ENCODE measurements at regions not wholly inside any gene's neighbourhood (a gene's known extent, or its start where the extent isn't known, plus 50 kb on each side); places are given as distances from the start of the nearest gene placed in this dataset.
"Not testable (repeated sequence)": the region's sequence is repeated elsewhere in the genome, so short reads cannot be mapped to it uniquely, and the experiment has no call there.

GRCh38 chr1:14341147-14341546, 257.3 kb upstream of the KAZN start:
- no peaks in the 10 kb centered on the region for H3K9me3 ChIP-seq (ENCODE audit: control insufficient read depth in 5 of 5, low read length in 5 of 5)
- H3K36me3 ChIP-seq (ENCODE audit: control insufficient read depth in 5 of 5, insufficient read depth in 5 of 5, low read length in 5 of 5) = no peaks in the 10 kb centered on the region
- no peak overlapping the region for H3K4me3 ChIP-seq (ENCODE audit: low read depth in 1 of 5, low read length in 5 of 5)
- peaks cover 0 to 4% (median 0%) of the 10 kb centered on the region in 5 donors for H3K27me3 ChIP-seq (ENCODE audit: control insufficient read depth in 5 of 5, insufficient read depth in 4 of 5, low read length in 5 of 5)
- no peaks in the 10 kb centered on the region for H3K4me1 ChIP-seq (ENCODE audit: control insufficient read depth in 5 of 5, insufficient read depth in 5 of 5, low read length in 5 of 5)
- no peak overlapping the region for H3K27ac ChIP-seq (ENCODE audit: low read depth, low read length)
- no peak overlapping the region for H3K9ac ChIP-seq (ENCODE audit: low read length in 5 of 5)

- Histone ChIP-seq H3K9ac (ENCODE audit: low read length in 5 of 5) (no peak overlapping the region), H3K4me1 (ENCODE audit: control insufficient read depth in 5 of 5, insufficient read depth in 5 of 5, low read length in 5 of 5) (no peaks in the 10 kb centered on the region), H3K4me3 (ENCODE audit: low read depth in 1 of 5, low read length in 5 of 5) (no peak overlapping the region), H3K36me3 (ENCODE audit: control insufficient read depth in 5 of 5, insufficient read depth in 5 of 5, low read length in 5 of 5) (no peaks in the 10 kb centered on the region), H3K27ac (ENCODE audit: low read depth, low read length) (no peak overlapping the region), H3K27me3 (ENCODE audit: control insufficient read depth in 5 of 5, insufficient read depth in 4 of 5, low read length in 5 of 5) (peaks cover 0 to 4% (median 2%) of the 10 kb centered on the region in 5 donors), H3K9me3 (ENCODE audit: control insufficient read depth in 5 of 5, low read length in 5 of 5) (peaks cover 0 to 8% (median 0%) of the 10 kb centered on the region in 5 donors)
Measured at GRCh38 chr1:14345946-14346550, 252.4 kb upstream of the KAZN start.

DNA sequence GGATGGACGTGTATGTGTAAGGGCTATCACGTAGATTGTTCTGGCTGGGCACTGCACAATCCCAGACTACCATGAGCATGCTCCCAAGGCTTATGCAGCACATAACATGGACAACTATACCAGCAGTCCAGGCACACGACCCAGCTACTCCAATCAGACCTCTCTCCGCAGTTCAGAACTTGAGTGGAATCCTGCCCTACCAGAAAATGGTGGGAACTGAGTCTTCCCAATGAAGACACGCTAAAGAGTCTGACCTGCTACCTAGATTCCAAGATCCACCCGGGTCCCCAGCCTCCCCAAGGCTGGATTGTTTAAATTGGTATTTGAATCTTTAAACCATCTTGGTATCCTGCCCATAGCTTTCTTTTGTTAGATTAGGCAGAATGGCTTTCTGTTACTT, 251.3 kb upstream of the KAZN start:
- Histone ChIP-seq H3K9me3 (ENCODE audit: control insufficient read depth in 5 of 5, low read length in 5 of 5) (peaks cover 0 to 12% (median 0%) of the 10 kb centered on the region in 5 donors), H3K27ac (ENCODE audit: low read depth, low read length) (no peak overlapping the region), H3K4me1 (ENCODE audit: control insufficient read depth in 5 of 5, insufficient read depth in 5 of 5, low read length in 5 of 5) (no peaks in the 10 kb centered on the region), H3K9ac (ENCODE audit: low read length in 5 of 5) (no peak overlapping the region), H3K4me3 (ENCODE audit: low read depth in 1 of 5, low read length in 5 of 5) (no peak overlapping the region), H3K27me3 (ENCODE audit: control insufficient read depth in 5 of 5, insufficient read depth in 4 of 5, low read length in 5 of 5) (peaks cover 0 to 4% (median 0%) of the 10 kb centered on the region in 5 donors), H3K36me3 (ENCODE audit: control insufficient read depth in 5 of 5, insufficient read depth in 5 of 5, low read length in 5 of 5) (no peaks in the 10 kb centered on the region)

DNA sequence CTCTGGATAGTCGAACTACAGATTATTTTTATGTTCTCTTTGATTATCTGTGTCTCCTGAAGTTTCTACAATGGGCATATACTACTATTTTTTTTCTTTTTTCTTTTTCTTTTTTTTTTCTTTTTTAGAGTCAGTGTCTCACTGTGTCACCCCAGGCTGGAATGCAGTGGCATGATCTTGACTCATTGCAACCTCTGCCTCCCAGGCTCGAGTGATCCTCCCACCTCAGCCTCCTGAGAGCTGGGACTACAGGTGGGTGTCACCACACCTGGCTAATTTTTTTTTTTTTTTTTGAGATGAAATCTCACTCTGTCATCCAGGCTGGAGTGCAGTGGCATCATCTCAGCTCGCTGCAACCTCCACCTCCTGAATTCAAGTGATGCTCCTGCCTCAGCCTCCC, 250.7 kb upstream of the KAZN start:
- Histone ChIP-seq H3K9me3 (ENCODE audit: control insufficient read depth in 5 of 5, low read length in 5 of 5) (peaks cover 0 to 12% (median 0%) of the 10 kb centered on the region in 5 donors), H3K4me3 (ENCODE audit: low read depth in 1 of 5, low read length in 5 of 5) (no peak overlapping the region), H3K9ac (ENCODE audit: low read length in 5 of 5) (no peak overlapping the region), H3K4me1 (ENCODE audit: control insufficient read depth in 5 of 5, insufficient read depth in 5 of 5, low read length in 5 of 5) (no peaks in the 10 kb centered on the region), H3K27ac (ENCODE audit: low read depth, low read length) (no peak overlapping the region), H3K27me3 (ENCODE audit: control insufficient read depth in 5 of 5, insufficient read depth in 4 of 5, low read length in 5 of 5) (peaks cover 0 to 4% (median 0%) of the 10 kb centered on the region in 5 donors), H3K36me3 (ENCODE audit: control insufficient read depth in 5 of 5, insufficient read depth in 5 of 5, low read length in 5 of 5) (no peaks in the 10 kb centered on the region)

DNA sequence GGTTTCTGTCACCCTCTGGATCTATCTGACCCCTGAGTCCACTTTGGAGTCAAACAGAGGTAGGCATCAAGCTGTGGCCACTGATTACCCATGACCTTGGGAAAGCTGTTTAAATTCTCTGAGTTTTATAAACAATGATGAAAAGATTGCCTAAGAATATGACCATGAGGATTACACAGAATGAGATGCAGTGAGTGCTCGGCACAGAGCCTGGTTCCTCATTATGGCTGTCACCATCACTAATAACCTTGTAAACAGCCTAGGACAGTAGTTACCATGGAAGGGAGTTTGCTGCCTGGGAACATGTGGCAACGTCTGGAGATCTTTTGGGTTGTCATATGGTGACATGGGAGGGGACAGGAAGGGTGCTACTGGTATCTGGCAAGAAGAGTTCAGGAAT, 248.3 kb upstream of the KAZN start:
- Histone ChIP-seq H3K27me3 (ENCODE audit: control insufficient read depth in 5 of 5, insufficient read depth in 4 of 5, low read length in 5 of 5) (peaks cover 0 to 4% (median 0%) of the 10 kb centered on the region in 5 donors), H3K27ac (ENCODE audit: low read depth, low read length) (no peak overlapping the region), H3K9me3 (ENCODE audit: control insufficient read depth in 5 of 5, low read length in 5 of 5) (peaks cover 0 to 15% (median 2%) of the 10 kb centered on the region in 5 donors), H3K4me1 (ENCODE audit: control insufficient read depth in 5 of 5, insufficient read depth in 5 of 5, low read length in 5 of 5) (no peaks in the 10 kb centered on the region), H3K4me3 (ENCODE audit: low read depth in 1 of 5, low read length in 5 of 5) (no peak overlapping the region), H3K36me3 (ENCODE audit: control insufficient read depth in 5 of 5, insufficient read depth in 5 of 5, low read length in 5 of 5) (no peaks in the 10 kb centered on the region), H3K9ac (ENCODE audit: low read length in 5 of 5) (no peak overlapping the region)

DNA sequence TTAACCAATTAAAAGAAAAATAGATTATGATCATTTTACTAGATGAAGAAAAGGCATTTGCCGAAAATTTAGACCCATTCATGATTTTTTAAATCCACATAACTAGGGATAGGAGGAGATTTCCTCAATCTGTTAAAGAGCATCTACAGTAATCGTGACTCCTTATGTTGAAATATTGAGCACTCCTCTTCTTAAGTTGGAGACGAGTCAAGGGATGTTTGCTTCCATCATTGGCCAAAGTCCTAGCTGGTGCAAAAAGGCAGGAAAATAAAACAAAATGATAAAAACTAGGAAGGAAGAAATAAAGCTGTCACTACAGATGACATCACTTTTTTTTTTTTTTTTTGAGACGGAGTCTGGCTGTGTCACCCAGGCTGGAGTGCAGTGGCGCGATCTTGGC, 245.6 kb upstream of the KAZN start:
- Histone ChIP-seq H3K9ac (ENCODE audit: low read length in 5 of 5) (no peak overlapping the region), H3K27ac (ENCODE audit: low read depth, low read length) (no peak overlapping the region), H3K9me3 (ENCODE audit: control insufficient read depth in 5 of 5, low read length in 5 of 5) (peaks cover 0 to 15% (median 0%) of the 10 kb centered on the region in 5 donors), H3K36me3 (ENCODE audit: control insufficient read depth in 5 of 5, insufficient read depth in 5 of 5, low read length in 5 of 5) (no peaks in the 10 kb centered on the region), H3K4me3 (ENCODE audit: low read depth in 1 of 5, low read length in 5 of 5) (no peak overlapping the region), H3K27me3 (ENCODE audit: control insufficient read depth in 5 of 5, insufficient read depth in 4 of 5, low read length in 5 of 5) (no peaks in the 10 kb centered on the region), H3K4me1 (ENCODE audit: control insufficient read depth in 5 of 5, insufficient read depth in 5 of 5, low read length in 5 of 5) (no peaks in the 10 kb centered on the region)

DNA sequence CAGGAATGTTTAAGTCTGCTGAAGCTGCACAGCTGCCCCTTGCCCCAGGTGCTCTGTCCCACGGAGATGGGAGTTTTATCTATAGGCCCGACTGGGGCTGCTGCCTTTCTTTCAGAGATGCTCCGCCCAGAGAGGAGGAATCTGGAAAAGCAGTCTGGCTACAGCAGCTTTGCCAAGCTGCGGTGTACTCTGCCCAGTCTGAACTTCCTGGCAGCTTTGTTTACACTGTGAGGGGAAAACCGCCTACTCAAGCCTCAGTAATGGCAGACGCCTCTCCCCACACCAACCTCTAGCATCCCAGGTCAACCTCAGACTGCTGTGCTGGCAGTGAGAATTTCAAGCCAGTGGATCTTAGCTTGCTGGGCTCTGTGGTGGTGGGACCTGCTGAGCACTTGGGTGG, 237.5 kb upstream of the KAZN start:
- H3K27me3 ChIP-seq (ENCODE audit: control insufficient read depth in 5 of 5, insufficient read depth in 4 of 5, low read length in 5 of 5); H3K36me3 ChIP-seq (ENCODE audit: control insufficient read depth in 5 of 5, insufficient read depth in 5 of 5, low read length in 5 of 5); H3K27ac ChIP-seq (ENCODE audit: low read depth, low read length); H3K9ac ChIP-seq (ENCODE audit: low read length in 5 of 5); H3K4me3 ChIP-seq (ENCODE audit: low read depth in 1 of 5, low read length in 5 of 5); H3K4me1 ChIP-seq (ENCODE audit: control insufficient read depth in 5 of 5, insufficient read depth in 5 of 5, low read length in 5 of 5): not testable (repeated sequence)
- H3K9me3 ChIP-seq (ENCODE audit: control insufficient read depth in 5 of 5, low read length in 5 of 5) = peaks cover 0 to 14% (median 7%) of the 10 kb centered on the region in 5 donors

GRCh38 chr1:14362331-14362730, 236.2 kb upstream of the KAZN start:
- no peaks in the 10 kb centered on the region for H3K36me3 ChIP-seq (ENCODE audit: control insufficient read depth in 5 of 5, insufficient read depth in 5 of 5, low read length in 5 of 5)
- H3K4me1 ChIP-seq (ENCODE audit: control insufficient read depth in 5 of 5, insufficient read depth in 5 of 5, low read length in 5 of 5) = peaks cover 0 to 13% (median 10%) of the 10 kb centered on the region in 5 donors
- no peak overlapping the region for H3K27ac ChIP-seq (ENCODE audit: low read depth, low read length)
- H3K9ac ChIP-seq (ENCODE audit: low read length in 5 of 5) = no peak overlapping the region
- H3K9me3 ChIP-seq (ENCODE audit: control insufficient read depth in 5 of 5, low read length in 5 of 5) = peaks cover 0 to 14% (median 7%) of the 10 kb centered on the region in 5 donors
- H3K27me3 ChIP-seq (ENCODE audit: control insufficient read depth in 5 of 5, insufficient read depth in 4 of 5, low read length in 5 of 5) = peaks cover 0 to 4% (median 0%) of the 10 kb centered on the region in 5 donors
- no peak overlapping the region for H3K4me3 ChIP-seq (ENCODE audit: low read depth in 1 of 5, low read length in 5 of 5)

DNA sequence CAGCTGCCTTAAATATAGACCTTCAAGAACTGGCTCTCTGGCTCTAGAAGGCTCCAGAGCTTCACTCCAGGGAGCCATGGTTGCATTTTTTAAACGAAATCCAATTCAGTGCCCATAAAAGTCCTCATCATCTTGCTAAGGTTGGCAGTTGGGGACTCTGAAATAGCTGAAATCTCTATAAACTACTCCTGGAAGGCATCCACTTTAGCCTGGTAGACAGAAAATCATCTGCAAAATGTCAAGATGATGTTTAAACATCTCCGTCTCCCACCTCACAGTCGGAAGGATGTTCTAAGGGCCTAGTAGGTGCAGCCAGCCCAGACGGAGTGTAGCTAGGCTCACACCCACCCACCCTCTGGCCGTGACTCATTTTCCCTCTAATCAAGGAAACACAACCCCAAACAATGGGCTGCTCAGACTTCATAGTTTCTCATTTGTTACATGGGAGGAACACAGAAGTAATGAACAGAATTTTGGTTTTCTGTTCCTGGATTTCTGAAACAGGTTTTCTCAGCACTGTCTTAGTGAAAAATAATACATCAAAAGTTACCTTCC, 235.4 kb upstream of the KAZN start:
- Histone ChIP-seq H3K27me3 (ENCODE audit: control insufficient read depth in 5 of 5, insufficient read depth in 4 of 5, low read length in 5 of 5) (peaks cover 0 to 10% (median 0%) of the 10 kb centered on the region in 5 donors), H3K9me3 (ENCODE audit: control insufficient read depth in 5 of 5, low read length in 5 of 5) (peaks cover 0 to 14% (median 7%) of the 10 kb centered on the region in 5 donors), H3K4me1 (ENCODE audit: control insufficient read depth in 5 of 5, insufficient read depth in 5 of 5, low read length in 5 of 5) (peaks cover 0 to 13% (median 10%) of the 10 kb centered on the region in 5 donors), H3K27ac (ENCODE audit: low read depth, low read length) (peak overlapping the region; percentile 3), H3K36me3 (ENCODE audit: control insufficient read depth in 5 of 5, insufficient read depth in 5 of 5, low read length in 5 of 5) (no peaks in the 10 kb centered on the region), H3K9ac (ENCODE audit: low read length in 5 of 5) (no peak overlapping the region), H3K4me3 (ENCODE audit: low read depth in 1 of 5, low read length in 5 of 5) (no peak overlapping the region)

DNA sequence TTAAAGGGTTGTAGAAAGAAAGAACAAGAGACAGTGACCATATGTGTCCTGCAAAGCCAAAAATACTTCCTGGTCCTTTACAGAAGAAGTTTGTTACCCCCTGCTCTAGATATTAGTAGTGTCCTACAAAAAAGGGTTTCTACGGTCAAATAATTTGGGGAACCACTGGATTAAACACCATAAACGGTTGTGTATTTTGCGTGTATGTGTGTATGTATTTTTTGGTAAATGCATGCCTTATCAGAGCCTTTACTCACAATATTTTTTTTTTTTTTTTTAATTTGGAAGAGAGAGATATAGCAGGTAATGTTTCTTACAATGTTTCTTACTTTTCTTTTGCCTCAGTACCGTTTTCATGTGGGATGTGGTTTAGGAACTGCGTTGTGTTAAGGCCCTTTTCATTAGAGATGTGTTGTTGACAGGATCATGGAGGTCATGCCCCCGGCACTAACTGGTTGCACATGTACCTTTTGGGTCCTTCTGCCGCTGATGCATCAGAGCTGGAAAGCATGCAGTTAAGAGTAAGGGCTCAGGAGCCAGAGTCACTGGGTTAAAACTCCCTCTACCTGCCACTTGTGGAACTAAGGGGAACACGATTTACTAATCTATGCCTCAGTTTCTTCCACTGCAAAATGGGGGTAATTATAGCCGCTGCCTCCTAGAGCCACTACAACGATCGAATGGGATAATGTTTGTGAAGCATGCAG, 234.6 kb upstream of the KAZN start:
- no peak overlapping the region for H3K27ac ChIP-seq (ENCODE audit: low read depth, low read length)
- H3K9me3 ChIP-seq (ENCODE audit: control insufficient read depth in 5 of 5, low read length in 5 of 5) = peaks cover 0 to 14% (median 7%) of the 10 kb centered on the region in 5 donors
- peaks cover 0 to 13% (median 10%) of the 10 kb centered on the region in 5 donors for H3K4me1 ChIP-seq (ENCODE audit: control insufficient read depth in 5 of 5, insufficient read depth in 5 of 5, low read length in 5 of 5)
- no peaks in the 10 kb centered on the region for H3K36me3 ChIP-seq (ENCODE audit: control insufficient read depth in 5 of 5, insufficient read depth in 5 of 5, low read length in 5 of 5)
- H3K4me3 ChIP-seq (ENCODE audit: low read depth in 1 of 5, low read length in 5 of 5) = no peak overlapping the region
- H3K9ac ChIP-seq (ENCODE audit: low read length in 5 of 5) = no peak overlapping the region
- peaks cover 0 to 12% (median 0%) of the 10 kb centered on the region in 5 donors for H3K27me3 ChIP-seq (ENCODE audit: control insufficient read depth in 5 of 5, insufficient read depth in 4 of 5, low read length in 5 of 5)
